H9 (cell line): ENCODE measurements at regions not wholly inside any gene's neighbourhood (a gene's known extent, or its start where the extent isn't known, plus 50 kb on each side); places are given as distances from the start of the nearest gene placed in this dataset.

ENCODE experiments used
- DNase-seq: peaks from one replicate; pipeline ENCODE4 v3.0.0-alpha.2; 2017
- H2AFZ ChIP-seq: one replicate; pipeline ENCODE4 v1.6.1; 2013; ENCODE audit warnings: mild to moderate bottlenecking, low read length, control low read depth, moderate library complexity
- H2AK5ac ChIP-seq: 2 replicates; pipeline ENCODE4 v1.6.1; 2013; ENCODE audit warnings: low read length, control low read depth, mixed read lengths; ENCODE audit not compliant: insufficient read length
- H2BK120ac ChIP-seq: one replicate; pipeline ENCODE4 v1.6.1; 2013; ENCODE audit warnings: low read depth, mild to moderate bottlenecking, low read length, control low read depth, inconsistent platforms; ENCODE audit not compliant: poor library complexity, severe bottlenecking
- H2BK12ac ChIP-seq: 2 replicates; pipeline ENCODE4 v1.6.1; 2013; ENCODE audit warnings: low read length, control low read depth, mixed read lengths, low read depth; ENCODE audit not compliant: insufficient read length
- H2BK15ac ChIP-seq: 2 replicates; pipeline ENCODE4 v1.6.1; 2013; ENCODE audit warnings: low read depth, low read length, control low read depth
- H2BK20ac ChIP-seq: one replicate; pipeline ENCODE4 v1.6.1; 2013; ENCODE audit warnings: low read depth, mild to moderate bottlenecking, low read length, control low read depth, inconsistent platforms; ENCODE audit not compliant: poor library complexity, severe bottlenecking
- H2BK5ac ChIP-seq: 2 replicates; pipeline ENCODE4 v1.6.1; 2013; ENCODE audit warnings: low read length, control low read depth, mixed read lengths; ENCODE audit not compliant: insufficient read length
- H3K14ac ChIP-seq: 2 replicates; pipeline ENCODE4 v1.6.1; 2013; ENCODE audit warnings: low read length, control low read depth; ENCODE audit not compliant: insufficient read depth
- H3K18ac ChIP-seq: 2 replicates; pipeline ENCODE4 v1.6.1; 2013; ENCODE audit warnings: low read depth, mild to moderate bottlenecking, mixed read lengths, low read length, control low read depth; ENCODE audit not compliant: insufficient read length
- H3K23ac ChIP-seq: 2 replicates; pipeline ENCODE4 v1.6.1; 2013; ENCODE audit warnings: low read length, control low read depth, mixed read lengths, low read depth; ENCODE audit not compliant: insufficient read length
- H3K23me2 ChIP-seq: 2 replicates; pipeline ENCODE4 v1.6.1; 2013; ENCODE audit warnings: low read depth, mild to moderate bottlenecking, mixed read lengths, low read length, control low read depth; ENCODE audit not compliant: insufficient read length, poor library complexity, severe bottlenecking
- H3K27ac ChIP-seq: 2 replicates; pipeline ENCODE4 v1.5.1; 2013; ENCODE audit warnings: low read length, control low read depth, mixed read lengths, low read depth; ENCODE audit not compliant: insufficient read length
- H3K27me3 ChIP-seq: 2 replicates; pipeline ENCODE4 v1.6.1; 2013; ENCODE audit warnings: low read length, control low read depth, inconsistent platforms; ENCODE audit not compliant: insufficient read depth
- H3K4ac ChIP-seq: 2 replicates; pipeline ENCODE4 v1.6.1; 2013; ENCODE audit warnings: low read depth, mild to moderate bottlenecking, control low read depth, inconsistent platforms, low read length, moderate library complexity
- H3K4me1 ChIP-seq: 2 replicates; pipeline ENCODE4 v1.6.1; 2013; ENCODE audit warnings: low read length, control low read depth, inconsistent platforms; ENCODE audit not compliant: insufficient read depth
- H3K4me2 ChIP-seq: 2 replicates; pipeline ENCODE4 v1.6.1; 2013; ENCODE audit warnings: low read length, control low read depth, mixed read lengths; ENCODE audit not compliant: insufficient read length, insufficient read depth
- H3K56ac ChIP-seq: 2 replicates; pipeline ENCODE4 v1.6.1; 2013; ENCODE audit warnings: low read depth, mild to moderate bottlenecking, mixed read lengths, low read length, control low read depth; ENCODE audit not compliant: insufficient read length
- H3K79me1 ChIP-seq: 2 replicates; pipeline ENCODE4 v1.6.1; 2013; ENCODE audit warnings: low read depth, mild to moderate bottlenecking, moderate library complexity, low read length, control low read depth, inconsistent platforms; ENCODE audit not compliant: insufficient read depth, poor library complexity, severe bottlenecking
- H3K79me2 ChIP-seq: 2 replicates; pipeline ENCODE4 v1.6.1; 2013; ENCODE audit warnings: low read length, control low read depth, inconsistent platforms; ENCODE audit not compliant: insufficient read depth
- H3K9ac ChIP-seq: 2 replicates; pipeline ENCODE4 v1.6.1; 2013; ENCODE audit warnings: low read length, control low read depth, mixed read lengths; ENCODE audit not compliant: insufficient read length; ENCODE audit errors: extremely low read depth
- H3K9me3 ChIP-seq: one replicate; pipeline ENCODE4 v1.6.1; 2013; ENCODE audit warnings: low read depth, low read length, inconsistent platforms; ENCODE audit not compliant: control insufficient read depth
- H3T11ph ChIP-seq: one replicate; pipeline ENCODE4 v1.6.1; 2013; ENCODE audit warnings: mild to moderate bottlenecking, low read length, control low read depth, inconsistent platforms
- H4K20me1 ChIP-seq: one replicate; pipeline ENCODE4 v1.6.1; 2013; ENCODE audit not compliant: control insufficient read depth, insufficient read length, insufficient read depth
- H4K5ac ChIP-seq: 2 replicates; pipeline ENCODE4 v1.6.1; 2013; ENCODE audit warnings: low read depth, mild to moderate bottlenecking, mixed read lengths, low read length, control low read depth; ENCODE audit not compliant: insufficient read length
- H4K8ac ChIP-seq: replicated peaks from 2 replicates; pipeline ENCODE4 v1.6.1; 2013; ENCODE audit warnings: low read length, control low read depth, mixed read lengths, low read depth; ENCODE audit not compliant: insufficient read length
- H4K91ac ChIP-seq: 2 replicates; pipeline ENCODE4 v1.6.1; 2013; ENCODE audit warnings: low read depth, mild to moderate bottlenecking, moderate library complexity, mixed read lengths, low read length, control low read depth; ENCODE audit not compliant: insufficient read length
- H3K27ac Mint-ChIP-seq, 3 experiments: 2 replicates in 2 of 3; 3 replicates in 1 of 3; pipeline ENCODE4 v1.8.0; 2020 to 2021; ENCODE audit warnings: mixed read lengths in 3 of 3, mild to moderate bottlenecking in 1 of 3, moderate library complexity in 1 of 3
- H3K27me3 Mint-ChIP-seq: 2 replicates; pipeline ENCODE4 v1.8.0; 2021; ENCODE audit warnings: low read depth, mild to moderate bottlenecking, moderate library complexity, mixed read lengths
- H3K36me3 Mint-ChIP-seq, 3 experiments: 2 replicates in 2 of 3; 3 replicates in 1 of 3; pipeline ENCODE4 v1.8.0; 2020 to 2021; ENCODE audit warnings: low read depth in 3 of 3, mixed read lengths in 3 of 3; ENCODE audit not compliant: insufficient read depth in 1 of 3
- H3K4me1 Mint-ChIP-seq, 2 experiments: 2 replicates each; pipeline ENCODE4 v1.8.0; 2020; ENCODE audit warnings: mixed read lengths in 2 of 2
- H3K4me3 Mint-ChIP-seq, 2 experiments: 2 replicates in 1 of 2; 3 replicates in 1 of 2; pipeline ENCODE4 v1.8.0; 2020 to 2021; ENCODE audit warnings: mild to moderate bottlenecking in 2 of 2, mixed read lengths in 2 of 2, moderate library complexity in 1 of 2
- H3K9me3 Mint-ChIP-seq, 2 experiments: 2 replicates in 1 of 2; 3 replicates in 1 of 2; pipeline ENCODE4 v1.8.0; 2020; ENCODE audit warnings: mild to moderate bottlenecking in 2 of 2, mixed read lengths in 2 of 2, moderate library complexity in 1 of 2
- CTCF ChIP-seq: fragments of 200-600 bp; sonication (generic); conservative IDR thresholded peaks from 3 replicates; pipeline ENCODE4 v1.8.0; 2021; ENCODE audit warnings: antibody characterized with exemption, mild to moderate bottlenecking
- WGBS: extraction: QIAGEN DNeasy Blood & Tissue Kit; methylation state at CpG from one replicate; pipeline ENCODE4 v1.1.7; 2013; ENCODE audit warnings: missing lambda C conversion rate, low lambda C conversion rate, mixed read lengths; ENCODE audit not compliant: insufficient read length; ENCODE audit errors: extremely low coverage; 5-methylcytosine and 5-hydroxymethylcytosine counted together

- peaks cover 2 to 13% of the 10 kb centered on the region in 2 experiments; a peak in 2 of 4 replicates for H3K4me1 Mint-ChIP-seq
- Histone ChIP-seq H3K27ac (no peak overlapping the region), H3K14ac (no peak overlapping the region), H3K18ac (no peak overlapping the region), H2BK12ac (no peak overlapping the region), H2BK120ac (no peak overlapping the region), H4K5ac (no peak overlapping the region), H3T11ph (no peak overlapping the region), H2BK20ac (no peak overlapping the region), H3K4me1 (no peaks in the 10 kb centered on the region), H3K56ac (no peak overlapping the region), H2AFZ (no peak overlapping the region), H3K23me2 (no peaks in the 10 kb centered on the region), H4K8ac (no peak overlapping the region), H3K9ac (no peak overlapping the region), H2BK15ac (no peak overlapping the region), H3K4me2 (no peak overlapping the region), H2AK5ac (no peak overlapping the region), H3K27me3 (no peaks in the 10 kb centered on the region), H2BK5ac (no peak overlapping the region), H3K79me2 (no peaks in the 10 kb centered on the region), H3K79me1 (no peaks in the 10 kb centered on the region), H4K20me1 (no peaks in the 10 kb centered on the region), H3K9me3 (no peaks in the 10 kb centered on the region), H3K23ac (no peak overlapping the region), H3K4ac (no peak overlapping the region), H4K91ac (no peak overlapping the region)
- no peak overlapping the region for H3K4me3 Mint-ChIP-seq
- H3K36me3 Mint-ChIP-seq: no peaks in the 10 kb centered on the region
- H3K27me3 Mint-ChIP-seq: peaks cover 6% of the 10 kb centered on the region
- no peaks in the 10 kb centered on the region for H3K9me3 Mint-ChIP-seq
- WGBS: no CpG with 5 or more reads among the region's 14 CpGs
- DNase-seq: no peak
- no peak for TF ChIP-seq CTCF
- H3K27ac Mint-ChIP-seq: no peak overlapping the region
Observed at GRCh38 chr16:54545854-54546511, 259.4 kb upstream of the IRX3 start.
